AML-193 (cell line): ENCODE measurements at regions not wholly inside any gene's neighbourhood (a gene's known extent, or its start where the extent isn't known, plus 50 kb on each side); places are given as distances from the start of the nearest gene placed in this dataset.

Experiments used
- DNase-seq, 2 experiments: peaks; one replicate each; lab custom pipeline; 2025; lab: John Stamatoyannopoulos, UW

- DNase-seq, result no peak
These were observed 590.9 kb upstream of the MGMT start for GRCh38 chr10:128875956-128876736.

- no peak for DNase-seq
These were observed 589.9 kb upstream of the MGMT start for GRCh38 chr10:128877141-128877540.

- no peak for DNase-seq
These were observed 589.1 kb upstream of the MGMT start for GRCh38 chr10:128877936-128878335.

GRCh38 chr10:128879030-128879429 is 588.0 kb upstream of the MGMT start:
- no peak for DNase-seq

GRCh38 chr10:128879441-128880140 is 587.5 kb upstream of the MGMT start:
- no peak for DNase-seq

- no peak for DNase-seq
These were observed 586.8 kb upstream of the MGMT start for GRCh38 chr10:128880159-128880725.

- no peak for DNase-seq
These were observed 586.0 kb upstream of the MGMT start for GRCh38 chr10:128881086-128881485.

- no peak for DNase-seq
These were observed 583.6 kb upstream of the MGMT start for GRCh38 chr10:128883231-128884032.

GRCh38 chr10:128884033-128884425 is 583.0 kb upstream of the MGMT start:
- DNase-seq, result no peak

- no peak for DNase-seq
These were observed 582.5 kb upstream of the MGMT start for GRCh38 chr10:128884496-128885072.

- no peak for DNase-seq
These were observed 581.2 kb upstream of the MGMT start for GRCh38 chr10:128885573-128886555.

- DNase-seq, result no peak
These were observed 579.2 kb upstream of the MGMT start for GRCh38 chr10:128887856-128888255.

- no peak for DNase-seq
These were observed 575.0 kb upstream of the MGMT start for GRCh38 chr10:128892005-128892404.

GRCh38 chr10:128894641-128895040 is 572.4 kb upstream of the MGMT start:
- no peak for DNase-seq

- DNase-seq, result no peak
These were observed 571.6 kb upstream of the MGMT start for GRCh38 chr10:128895473-128895872.

GRCh38 chr10:128896116-128896795 is 570.8 kb upstream of the MGMT start:
- no peak for DNase-seq

- no peak for DNase-seq
These were observed 570.1 kb upstream of the MGMT start for GRCh38 chr10:128896963-128897362.

GRCh38 chr10:128897401-128898129 is 569.5 kb upstream of the MGMT start:
- DNase-seq, result no peak

- DNase-seq, result no peak
These were observed 568.7 kb upstream of the MGMT start for GRCh38 chr10:128898133-128898915.
